ENCODE measurements at regions not wholly inside any gene's neighbourhood (a gene's known extent, or its start where the extent isn't known, plus 50 kb on each side); places are given as distances from the start of the nearest gene placed in this dataset.

- no peak for DNase-seq
Observed at GRCh38 chr3:168272343-168272985, 176.7 kb upstream of the GOLIM4 start.

- no peak for DNase-seq
Observed at GRCh38 chr3:168271932-168272331, 176.2 kb upstream of the GOLIM4 start.

- no peak for DNase-seq
Observed at GRCh38 chr3:168269001-168269400, 173.3 kb upstream of the GOLIM4 start.

GRCh38 chr3:168267179-168267578 is 171.5 kb upstream of the GOLIM4 start:
- DNase-seq: no peak

- no peak for DNase-seq
Observed at GRCh38 chr3:168266335-168266734, 170.6 kb upstream of the GOLIM4 start.

GRCh38 chr3:168262887-168263286 is 167.2 kb upstream of the GOLIM4 start:
- no peak for DNase-seq

- DNase-seq: no peak
Observed at GRCh38 chr3:168260859-168261258, 165.1 kb upstream of the GOLIM4 start.

GRCh38 chr3:168251371-168251770 is 155.6 kb upstream of the GOLIM4 start:
- DNase-seq: no peak

GRCh38 chr3:168250415-168250861 is 154.7 kb upstream of the GOLIM4 start:
- DNase-seq: no peak

GRCh38 chr3:168249550-168250414 is 154.1 kb upstream of the GOLIM4 start:
- DNase-seq: no peak

- DNase-seq: no peak
Observed at GRCh38 chr3:168249205-168249549, 153.5 kb upstream of the GOLIM4 start.

- DNase-seq: no peak
Observed at GRCh38 chr3:168248383-168249204, 152.9 kb upstream of the GOLIM4 start.

- no peak for DNase-seq
Observed at GRCh38 chr3:168241156-168241555, 145.4 kb upstream of the GOLIM4 start.

GRCh38 chr3:168239287-168239686 is 143.6 kb upstream of the GOLIM4 start:
- no peak for DNase-seq

GRCh38 chr3:168233001-168233400 is 137.3 kb upstream of the GOLIM4 start:
- no peak for DNase-seq

- DNase-seq: no peak
Observed at GRCh38 chr3:168223085-168223484, 127.4 kb upstream of the GOLIM4 start.

- no peak for DNase-seq
Observed at GRCh38 chr3:168220556-168220955, 124.8 kb upstream of the GOLIM4 start.

- no peak for DNase-seq
Observed at GRCh38 chr3:168219530-168219929, 123.8 kb upstream of the GOLIM4 start.

GRCh38 chr3:168218600-168218999 is 122.9 kb upstream of the GOLIM4 start:
- DNase-seq: no peak

- DNase-seq: no peak
Observed at GRCh38 chr3:168216851-168217250, 121.1 kb upstream of the GOLIM4 start.

GRCh38 chr3:168213920-168214319 is 118.2 kb upstream of the GOLIM4 start:
- DNase-seq: peak; percentile 2

GRCh38 chr3:168212664-168213285 is 117.1 kb upstream of the GOLIM4 start:
- no peak for DNase-seq

- no peak for DNase-seq
Observed at GRCh38 chr3:168205451-168205850, 109.7 kb upstream of the GOLIM4 start.

Data from CD4-positive, alpha-beta T cell treated with Interleukin-17A for 1 hour (primary cell).